ENCODE measurements at regions not wholly inside any gene's neighbourhood (a gene's known extent, or its start where the extent isn't known, plus 50 kb on each side); places are given as distances from the start of the nearest gene placed in this dataset.
"Not testable (repeated sequence)": the region's sequence is repeated elsewhere in the genome, so short reads cannot be mapped to it uniquely, and the experiment has no call there.

DNA sequence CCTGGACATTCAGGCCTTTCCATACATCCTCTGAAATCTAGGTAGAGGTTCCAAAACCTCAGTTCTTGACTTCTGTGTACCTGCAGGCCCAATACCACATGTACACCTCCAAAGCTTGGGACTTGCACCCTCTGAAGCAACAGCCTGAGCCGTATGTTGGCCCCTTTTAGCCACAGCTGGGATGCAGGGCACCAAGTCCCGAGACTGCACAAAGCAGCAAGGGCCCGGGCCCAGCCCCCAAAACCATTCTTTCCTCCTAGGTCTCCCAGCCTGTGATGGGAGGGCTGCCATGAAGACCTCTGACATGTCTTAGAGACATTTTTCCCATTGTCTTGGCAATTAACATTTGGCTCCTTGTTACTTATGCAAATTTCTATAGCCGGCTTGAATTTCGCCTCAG lies 107.4 kb upstream of the FRMD1 start:
- BruUV-seq (replicated peaks): no TSS peak
- ChIA-PET POLR2A (ENCODE audit: unreplicated experiment) (no interaction called here), CTCF (no interaction called here)
- Histone ChIP-seq H2BK15ac (ENCODE audit: low read depth, low read length) (no peak overlapping the region), H3K18ac (ENCODE audit: low read depth, low read length) (no peak overlapping the region), H4K5ac (ENCODE audit: low read depth, low read length) (no peak overlapping the region), H3K56ac (ENCODE audit: extremely low read depth, insufficient read depth, low read length) (no peak overlapping the region), H2AK5ac (ENCODE audit: low read depth, low read length) (no peak overlapping the region), H2BK5ac (ENCODE audit: low read depth, low read length, poor library complexity, severe bottlenecking) (no peak overlapping the region), H2BK120ac (ENCODE audit: low read depth, low read length) (no peak overlapping the region), H3K23ac (ENCODE audit: low read depth, low read length) (no peak overlapping the region), H3K4me2 (ENCODE audit: low read depth, low read length) (no peak overlapping the region), H2AFZ (replicated peaks; ENCODE audit: low read length, poor library complexity) (no peak overlapping the region), H3K14ac (replicated peaks; ENCODE audit: low read depth, low read length) (no peak overlapping the region), H3K4me1 (ENCODE audit: control insufficient read depth, insufficient read depth, low read length) (no peaks in the 10 kb centered on the region), H3K79me1 (ENCODE audit: low read depth in 1 of 2, low read length in 2 of 2) (no peaks in the 10 kb centered on the region), H3K4me3 (ENCODE audit: insufficient read depth, low read depth, low read length) (no peak overlapping the region), H3K9me3 (ENCODE audit: control insufficient read depth, insufficient read depth, low read length) (peaks cover 16% of the 10 kb centered on the region), H3K9me1 (ENCODE audit: insufficient read depth, low read length) (no peaks in the 10 kb centered on the region), H3K9ac (ENCODE audit: low read depth, low read length) (no peak overlapping the region), H4K91ac (ENCODE audit: insufficient read depth, low read depth, low read length) (no peak overlapping the region), H4K20me1 (ENCODE audit: insufficient read depth, low read length) (no peaks in the 10 kb centered on the region), H2AK9ac (replicated peaks; ENCODE audit: low read depth, low read length, poor library complexity) (no peak overlapping the region), H3K36me3 (ENCODE audit: control insufficient read depth, insufficient read depth, low read length) (no peaks in the 10 kb centered on the region), H3K27me3 (ENCODE audit: control insufficient read depth, insufficient read depth, low read length) (no peaks in the 10 kb centered on the region), H2BK20ac (ENCODE audit: low read depth, low read length) (no peak overlapping the region), H3K4ac (ENCODE audit: low read depth, low read length) (no peak overlapping the region), H3K27ac (ENCODE audit: insufficient read depth, low read length) (no peak overlapping the region), H4K8ac (ENCODE audit: low read depth in 2 of 2, low read length in 2 of 2) (no peak overlapping the region)
- no peak for DNase-seq
- 79% methylated on average over 2 of the region's 5 CpGs; no CpG with 5 or more reads in 1 of the 2 experiments for WGBS, 2 experiments (ENCODE audit: extremely low coverage in 2 of 2, insufficient read length in 1 of 2)
- dilution Hi-C loops (cut with HindIII; ENCODE audit: low sequenced_read_pairs, unreplicated experiment): no loop called here
- no peak for ATAC-seq (ENCODE audit: low read depth)
- in situ Hi-C loops (cut with MboI; ENCODE audit: low sequenced_read_pairs): no loop called here
- TF ChIP-seq RAD21 (IDR thresholded peaks at IDR 0.05; ENCODE audit: low read length) (no peak), CHD1 (IDR thresholded peaks at IDR 0.05; ENCODE audit: low read depth, low read length) (no peak), SMC3 (IDR thresholded peaks at IDR 0.05; ENCODE audit: low read depth, low read length) (no peak), POLR2A (IDR thresholded peaks at IDR 0.05; ENCODE audit: low read depth, low read length) (no peak), MAFK (IDR thresholded peaks at IDR 0.05; ENCODE audit: low read depth, low read length) (no peak), RCOR1 (IDR thresholded peaks at IDR 0.05; ENCODE audit: insufficient replicate concordance, low read length) (no peak), NFE2L2 (IDR thresholded peaks at IDR 0.05; ENCODE audit: low read depth, low read length) (no peak), RFX5 (IDR thresholded peaks at IDR 0.05; ENCODE audit: low read depth, low read length) (no peak)
- TF ChIP-seq, protein P1, sequence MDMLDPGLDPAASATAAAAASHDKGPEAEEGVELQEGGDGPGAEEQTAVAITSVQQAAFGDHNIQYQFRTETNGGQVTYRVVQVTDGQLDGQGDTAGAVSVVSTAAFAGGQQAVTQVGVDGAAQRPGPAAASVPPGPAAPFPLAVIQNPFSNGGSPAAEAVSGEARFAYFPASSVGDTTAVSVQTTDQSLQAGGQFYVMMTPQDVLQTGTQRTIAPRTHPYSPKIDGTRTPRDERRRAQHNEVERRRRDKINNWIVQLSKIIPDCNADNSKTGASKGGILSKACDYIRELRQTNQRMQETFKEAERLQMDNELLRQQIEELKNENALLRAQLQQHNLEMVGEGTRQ (IDR thresholded peaks at IDR 0.05; ENCODE audit: low read depth, low read length): no peak
- intact Hi-C loops (cut with micrococcal nuclease): no loop called here

GRCh38 chr6:168186018-168186417 lies 107.0 kb upstream of the FRMD1 start:
- H3K4me2 ChIP-seq (ENCODE audit: low read depth, low read length); H4K91ac ChIP-seq (ENCODE audit: insufficient read depth, low read depth, low read length); H3K79me1 ChIP-seq (ENCODE audit: low read depth in 1 of 2, low read length in 2 of 2); H2BK5ac ChIP-seq (ENCODE audit: low read depth, low read length, poor library complexity, severe bottlenecking); H3K4me3 ChIP-seq (ENCODE audit: insufficient read depth, low read depth, low read length); BruUV-seq (replicated peaks); H3K9me1 ChIP-seq (ENCODE audit: insufficient read depth, low read length); H2AK9ac ChIP-seq (replicated peaks; ENCODE audit: low read depth, low read length, poor library complexity); H2BK20ac ChIP-seq (ENCODE audit: low read depth, low read length); H3K23ac ChIP-seq (ENCODE audit: low read depth, low read length); H2BK120ac ChIP-seq (ENCODE audit: low read depth, low read length); CTCF ChIA-PET; H4K20me1 ChIP-seq (ENCODE audit: insufficient read depth, low read length); H3K36me3 ChIP-seq (ENCODE audit: control insufficient read depth, insufficient read depth, low read length); intact Hi-C loops (cut with micrococcal nuclease); H3K27me3 ChIP-seq (ENCODE audit: control insufficient read depth, insufficient read depth, low read length); in situ Hi-C loops (cut with MboI; ENCODE audit: low sequenced_read_pairs); H2AK5ac ChIP-seq (ENCODE audit: low read depth, low read length); POLR2A ChIA-PET (ENCODE audit: unreplicated experiment); H3K18ac ChIP-seq (ENCODE audit: low read depth, low read length); H3K14ac ChIP-seq (replicated peaks; ENCODE audit: low read depth, low read length); H3K56ac ChIP-seq (ENCODE audit: extremely low read depth, insufficient read depth, low read length); H3K9ac ChIP-seq (ENCODE audit: low read depth, low read length); H3K4me1 ChIP-seq (ENCODE audit: control insufficient read depth, insufficient read depth, low read length); ATAC-seq (ENCODE audit: low read depth); H4K8ac ChIP-seq (ENCODE audit: low read depth in 2 of 2, low read length in 2 of 2); H2AFZ ChIP-seq (replicated peaks; ENCODE audit: low read length, poor library complexity); DNase-seq; H3K4ac ChIP-seq (ENCODE audit: low read depth, low read length); dilution Hi-C loops (cut with HindIII; ENCODE audit: low sequenced_read_pairs, unreplicated experiment); H2BK15ac ChIP-seq (ENCODE audit: low read depth, low read length); H4K5ac ChIP-seq (ENCODE audit: low read depth, low read length); H3K27ac ChIP-seq (ENCODE audit: insufficient read depth, low read length): not testable (repeated sequence)
- no CpG with 5 or more reads among the region's 1 CpG for WGBS, 2 experiments (ENCODE audit: extremely low coverage in 2 of 2, insufficient read length in 1 of 2)
- H3K9me3 ChIP-seq (ENCODE audit: control insufficient read depth, insufficient read depth, low read length): peaks cover 16% of the 10 kb centered on the region

Measured in IMR-90 (cell line).